ENCODE measurements at regions not wholly inside any gene's neighbourhood (a gene's known extent, or its start where the extent isn't known, plus 50 kb on each side); places are given as distances from the start of the nearest gene placed in this dataset.

DNA sequence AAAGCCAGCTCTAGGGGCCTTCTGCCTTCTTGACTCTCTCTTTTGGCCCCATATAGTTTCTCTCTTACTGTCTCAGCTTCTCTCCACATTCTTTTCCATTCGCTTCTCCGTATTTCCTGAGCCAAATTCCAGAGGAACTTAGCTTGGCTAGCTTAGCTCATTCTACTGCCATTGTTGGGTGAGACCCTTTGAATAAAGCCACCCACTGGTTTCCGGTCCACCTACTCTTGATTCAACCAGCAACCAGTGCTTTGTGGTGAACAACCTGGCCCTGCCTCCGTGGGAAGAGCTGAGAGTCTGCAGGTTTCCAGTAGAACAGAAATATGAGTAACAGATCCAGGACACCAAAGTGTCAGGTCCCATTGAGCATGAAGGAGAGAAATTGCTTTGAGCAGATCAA is 81.3 kb upstream of the ARHGAP20 start:
- H3K4me1 ChIP-seq (ENCODE audit: control insufficient read depth in 1 of 2, insufficient read depth in 2 of 2, low read length in 2 of 2), result no peaks in the 10 kb centered on the region
- no peaks in the 10 kb centered on the region for H3K9me3 ChIP-seq (ENCODE audit: control insufficient read depth in 1 of 2, low read length in 2 of 2)
- no peak overlapping the region for H3K4me3 ChIP-seq (ENCODE audit: low read depth in 1 of 2, low read length in 2 of 2)
- no peaks in the 10 kb centered on the region for H3K27me3 ChIP-seq (ENCODE audit: control insufficient read depth in 1 of 2, insufficient read depth in 2 of 2, low read length in 2 of 2)
- H3K36me3 ChIP-seq (ENCODE audit: control insufficient read depth in 1 of 2, insufficient read depth in 2 of 2, low read length in 2 of 2), result no peaks in the 10 kb centered on the region
- H3K9ac ChIP-seq (ENCODE audit: low read depth in 1 of 2, low read length in 2 of 2), result no peak overlapping the region
- H3K27ac ChIP-seq (ENCODE audit: low read depth, low read length), result no peak overlapping the region

DNA sequence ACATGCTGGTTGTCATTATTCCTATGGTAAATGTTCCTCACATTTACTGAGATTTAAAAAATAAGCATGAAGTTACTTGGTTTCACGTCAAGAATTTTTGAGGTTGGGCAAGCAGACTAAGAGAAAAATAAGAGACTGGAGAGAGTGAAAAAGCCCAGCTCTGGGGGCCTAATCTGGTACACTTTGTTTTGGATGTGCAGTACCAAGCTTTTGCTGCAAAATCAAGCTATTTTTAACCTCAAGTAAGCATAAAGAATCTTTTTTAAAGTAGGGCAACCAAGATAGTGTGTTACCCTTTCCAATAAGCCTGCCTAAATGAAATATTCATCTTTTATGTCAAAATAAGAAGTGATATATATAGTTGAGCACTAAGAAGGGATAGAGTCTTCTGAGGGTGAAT is 79.4 kb upstream of the ARHGAP20 start:
- Histone ChIP-seq H3K4me3 (ENCODE audit: low read depth in 1 of 2, low read length in 2 of 2) (no peak overlapping the region), H3K36me3 (ENCODE audit: control insufficient read depth in 1 of 2, insufficient read depth in 2 of 2, low read length in 2 of 2) (no peaks in the 10 kb centered on the region), H3K9ac (ENCODE audit: low read depth in 1 of 2, low read length in 2 of 2) (no peak overlapping the region), H3K27ac (ENCODE audit: low read depth, low read length) (no peak overlapping the region), H3K4me1 (ENCODE audit: control insufficient read depth in 1 of 2, insufficient read depth in 2 of 2, low read length in 2 of 2) (no peaks in the 10 kb centered on the region), H3K9me3 (ENCODE audit: control insufficient read depth in 1 of 2, low read length in 2 of 2) (no peaks in the 10 kb centered on the region), H3K27me3 (ENCODE audit: control insufficient read depth in 1 of 2, insufficient read depth in 2 of 2, low read length in 2 of 2) (no peaks in the 10 kb centered on the region)

DNA sequence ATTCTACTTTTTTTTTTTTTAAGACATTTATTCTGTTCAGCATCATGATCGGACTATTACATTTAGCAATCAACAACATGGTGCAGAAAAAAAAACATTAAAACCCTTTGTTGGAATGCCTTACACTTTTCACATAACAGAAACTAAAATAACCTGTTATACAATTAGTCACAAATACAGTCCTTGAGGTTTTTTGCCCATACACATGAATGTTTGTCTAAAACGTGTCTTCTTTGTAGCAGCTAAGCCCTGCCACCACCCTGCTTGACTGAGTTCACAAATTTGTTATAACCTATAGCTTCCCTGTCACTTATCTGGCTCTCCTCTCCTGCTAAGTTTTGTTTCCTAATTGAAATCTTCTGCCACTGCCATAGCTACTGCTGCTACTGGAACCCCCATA is 75.4 kb upstream of the ARHGAP20 start:
- no peaks in the 10 kb centered on the region for H3K27me3 ChIP-seq (ENCODE audit: control insufficient read depth in 1 of 2, insufficient read depth in 2 of 2, low read length in 2 of 2)
- H3K36me3 ChIP-seq (ENCODE audit: control insufficient read depth in 1 of 2, insufficient read depth in 2 of 2, low read length in 2 of 2), result no peaks in the 10 kb centered on the region
- H3K4me3 ChIP-seq (ENCODE audit: low read depth in 1 of 2, low read length in 2 of 2), result no peak overlapping the region
- no peaks in the 10 kb centered on the region for H3K4me1 ChIP-seq (ENCODE audit: control insufficient read depth in 1 of 2, insufficient read depth in 2 of 2, low read length in 2 of 2)
- no peak overlapping the region for H3K9ac ChIP-seq (ENCODE audit: low read depth in 1 of 2, low read length in 2 of 2)
- no peaks in the 10 kb centered on the region for H3K9me3 ChIP-seq (ENCODE audit: control insufficient read depth in 1 of 2, low read length in 2 of 2)
- no peak overlapping the region for H3K27ac ChIP-seq (ENCODE audit: low read depth, low read length)

DNA sequence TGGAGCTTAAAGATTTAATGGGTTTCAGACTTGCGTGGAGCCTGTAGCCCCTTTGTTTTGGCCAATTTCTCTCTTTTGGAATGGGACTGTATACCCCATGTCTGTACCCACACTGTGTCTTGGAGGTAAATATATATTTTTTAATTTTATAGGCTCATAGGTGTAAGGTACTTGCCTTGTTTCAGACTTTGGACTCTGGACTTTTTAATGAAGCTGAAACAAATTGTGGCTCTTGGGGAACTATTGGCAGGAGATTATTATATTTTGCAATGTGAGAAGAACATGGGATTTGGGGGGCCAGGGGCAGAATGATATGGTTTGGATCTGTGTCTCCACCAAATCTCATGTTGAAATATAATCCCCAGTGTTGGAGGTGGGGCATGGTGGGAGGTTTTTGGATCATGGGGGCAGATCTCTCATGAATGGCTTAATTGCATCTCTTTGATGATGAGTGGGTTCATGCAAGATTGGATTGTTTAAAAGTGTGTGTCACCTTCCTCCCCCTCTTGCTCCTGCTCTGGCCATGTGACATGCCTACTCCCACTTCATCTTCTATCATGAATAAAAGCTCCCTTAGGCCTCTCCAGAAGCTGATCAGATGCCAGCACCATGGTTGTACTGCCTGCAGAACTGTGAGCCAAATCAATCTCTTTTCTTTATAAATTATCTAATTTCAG is 74.1 kb upstream of the ARHGAP20 start:
- no peak overlapping the region for H3K9ac ChIP-seq (ENCODE audit: low read depth in 1 of 2, low read length in 2 of 2)
- no peak overlapping the region for H3K4me3 ChIP-seq (ENCODE audit: low read depth in 1 of 2, low read length in 2 of 2)
- H3K9me3 ChIP-seq (ENCODE audit: control insufficient read depth in 1 of 2, low read length in 2 of 2), result no peaks in the 10 kb centered on the region
- H3K27ac ChIP-seq (ENCODE audit: low read depth, low read length), result no peak overlapping the region
- no peaks in the 10 kb centered on the region for H3K36me3 ChIP-seq (ENCODE audit: control insufficient read depth in 1 of 2, insufficient read depth in 2 of 2, low read length in 2 of 2)
- no peaks in the 10 kb centered on the region for H3K27me3 ChIP-seq (ENCODE audit: control insufficient read depth in 1 of 2, insufficient read depth in 2 of 2, low read length in 2 of 2)
- no peaks in the 10 kb centered on the region for H3K4me1 ChIP-seq (ENCODE audit: control insufficient read depth in 1 of 2, insufficient read depth in 2 of 2, low read length in 2 of 2)

DNA sequence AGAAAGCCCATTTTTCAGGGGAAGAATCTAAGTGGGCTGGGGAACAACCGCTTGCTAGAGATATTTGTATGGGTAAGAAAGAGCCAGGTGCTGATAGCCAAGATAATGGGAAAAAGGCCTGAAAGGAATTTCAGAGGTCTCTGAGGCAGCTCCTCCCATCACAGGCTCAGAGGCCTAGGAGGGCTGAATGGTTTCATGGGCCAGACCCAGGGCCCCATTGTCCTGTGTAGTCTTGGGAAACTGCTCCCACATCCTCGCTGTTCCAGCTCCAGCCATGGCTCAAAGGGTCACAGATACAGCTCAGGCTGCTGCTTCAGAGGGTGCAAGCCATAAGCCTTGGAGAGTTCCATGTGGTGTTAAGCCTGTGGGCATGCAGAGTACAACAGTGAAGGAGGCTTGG is 73.2 kb upstream of the ARHGAP20 start:
- Histone ChIP-seq H3K4me1 (ENCODE audit: control insufficient read depth in 1 of 2, insufficient read depth in 2 of 2, low read length in 2 of 2) (no peaks in the 10 kb centered on the region), H3K27me3 (ENCODE audit: control insufficient read depth in 1 of 2, insufficient read depth in 2 of 2, low read length in 2 of 2) (no peaks in the 10 kb centered on the region), H3K27ac (ENCODE audit: low read depth, low read length) (no peak overlapping the region), H3K36me3 (ENCODE audit: control insufficient read depth in 1 of 2, insufficient read depth in 2 of 2, low read length in 2 of 2) (no peaks in the 10 kb centered on the region), H3K9ac (ENCODE audit: low read depth in 1 of 2, low read length in 2 of 2) (no peak overlapping the region), H3K9me3 (ENCODE audit: control insufficient read depth in 1 of 2, low read length in 2 of 2) (no peaks in the 10 kb centered on the region), H3K4me3 (ENCODE audit: low read depth in 1 of 2, low read length in 2 of 2) (no peak overlapping the region)

DNA sequence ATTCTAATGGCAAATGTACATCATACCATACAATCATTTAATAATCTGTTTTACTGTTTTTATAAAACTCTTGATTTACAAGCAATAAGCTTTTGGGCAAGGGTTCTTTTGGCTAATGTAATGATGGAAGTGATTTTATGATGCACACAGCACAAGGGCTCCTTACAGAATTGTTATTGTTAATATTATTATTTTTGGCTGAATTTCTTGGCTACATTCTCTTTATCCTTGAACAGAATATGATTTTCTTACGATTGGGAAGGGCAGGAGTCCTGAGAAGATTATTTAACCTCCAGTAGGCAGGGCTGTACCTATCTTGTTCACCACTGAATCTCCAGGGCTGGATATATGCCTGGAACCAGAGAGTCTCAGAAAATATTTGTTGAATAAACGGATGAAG is 70.4 kb upstream of the ARHGAP20 start:
- Histone ChIP-seq H3K4me3 (ENCODE audit: low read depth in 1 of 2, low read length in 2 of 2) (no peak overlapping the region), H3K9ac (ENCODE audit: low read depth in 1 of 2, low read length in 2 of 2) (no peak overlapping the region), H3K4me1 (ENCODE audit: control insufficient read depth in 1 of 2, insufficient read depth in 2 of 2, low read length in 2 of 2) (no peaks in the 10 kb centered on the region), H3K27ac (ENCODE audit: low read depth, low read length) (no peak overlapping the region), H3K27me3 (ENCODE audit: control insufficient read depth in 1 of 2, insufficient read depth in 2 of 2, low read length in 2 of 2) (no peaks in the 10 kb centered on the region), H3K9me3 (ENCODE audit: control insufficient read depth in 1 of 2, low read length in 2 of 2) (no peaks in the 10 kb centered on the region), H3K36me3 (ENCODE audit: control insufficient read depth in 1 of 2, insufficient read depth in 2 of 2, low read length in 2 of 2) (no peaks in the 10 kb centered on the region)

DNA sequence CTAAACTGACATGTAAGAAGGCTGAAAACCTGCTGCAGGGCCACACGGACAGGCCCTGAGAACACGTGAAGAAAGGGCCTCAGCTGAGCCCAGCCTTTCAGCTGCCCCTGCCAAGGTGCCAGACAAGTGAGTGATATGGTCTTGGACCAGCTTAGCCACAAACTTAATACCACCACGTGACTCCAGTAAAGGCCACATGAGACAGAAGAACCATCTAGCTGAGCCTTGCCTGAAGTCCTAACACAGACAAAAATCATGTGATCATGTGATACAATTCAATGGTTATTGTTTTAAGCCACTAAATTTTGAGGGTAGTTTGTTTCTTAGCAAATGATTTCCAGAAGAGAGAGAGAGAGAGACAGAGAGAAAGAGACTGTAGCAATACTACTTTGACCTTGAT is 66.9 kb upstream of the ARHGAP20 start:
- no peak overlapping the region for H3K9ac ChIP-seq (ENCODE audit: low read depth in 1 of 2, low read length in 2 of 2)
- no peaks in the 10 kb centered on the region for H3K9me3 ChIP-seq (ENCODE audit: control insufficient read depth in 1 of 2, low read length in 2 of 2)
- no peak overlapping the region for H3K27ac ChIP-seq (ENCODE audit: low read depth, low read length)
- no peaks in the 10 kb centered on the region for H3K36me3 ChIP-seq (ENCODE audit: control insufficient read depth in 1 of 2, insufficient read depth in 2 of 2, low read length in 2 of 2)
- H3K27me3 ChIP-seq (ENCODE audit: control insufficient read depth in 1 of 2, insufficient read depth in 2 of 2, low read length in 2 of 2), result no peaks in the 10 kb centered on the region
- H3K4me3 ChIP-seq (ENCODE audit: low read depth in 1 of 2, low read length in 2 of 2), result no peak overlapping the region
- no peaks in the 10 kb centered on the region for H3K4me1 ChIP-seq (ENCODE audit: control insufficient read depth in 1 of 2, insufficient read depth in 2 of 2, low read length in 2 of 2)

DNA sequence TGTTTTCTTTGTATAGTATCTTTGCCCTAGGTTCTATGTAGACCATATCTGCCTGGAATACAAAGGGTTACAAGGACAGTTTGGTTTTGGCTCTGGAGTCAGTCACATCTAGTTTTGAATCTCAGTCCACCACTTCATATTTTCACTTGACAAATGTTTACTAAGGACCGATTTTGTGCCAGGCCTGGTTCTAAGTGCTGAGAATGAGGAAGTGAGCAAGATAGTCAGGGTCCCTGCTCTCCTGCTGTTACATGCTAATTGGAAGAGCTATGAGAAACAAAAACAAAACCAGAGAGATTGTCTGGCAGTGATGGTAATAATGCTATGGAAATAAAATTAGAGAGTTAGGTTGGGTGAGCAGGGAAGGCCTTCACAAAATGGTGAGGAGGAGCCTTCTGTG is 66.1 kb upstream of the ARHGAP20 start:
- H3K4me3 ChIP-seq (ENCODE audit: low read depth in 1 of 2, low read length in 2 of 2), result no peak overlapping the region

DNA sequence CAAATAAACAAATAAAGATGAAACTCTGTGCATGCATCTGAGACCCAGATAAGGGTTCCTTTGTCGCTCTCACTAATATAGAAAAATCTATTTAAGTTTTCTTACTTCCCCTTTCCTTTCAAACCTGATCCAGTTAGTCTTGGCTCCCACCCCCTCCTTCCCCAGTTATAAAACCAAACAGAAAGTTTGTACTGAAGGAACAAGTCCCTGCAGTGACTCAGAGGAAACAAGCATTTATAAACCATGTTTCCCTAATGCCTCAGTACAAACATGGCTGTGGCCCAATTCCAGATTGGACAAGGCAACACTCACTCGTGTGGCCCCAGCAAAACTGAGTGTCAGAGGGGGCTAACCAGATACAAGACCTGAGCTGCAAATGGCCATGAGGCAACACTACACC is 65.5 kb upstream of the ARHGAP20 start:
- Histone ChIP-seq H3K4me3 (ENCODE audit: low read depth in 1 of 2, low read length in 2 of 2) (no peak overlapping the region), H3K9me3 (ENCODE audit: control insufficient read depth in 1 of 2, low read length in 2 of 2) (no peaks in the 10 kb centered on the region), H3K27me3 (ENCODE audit: control insufficient read depth in 1 of 2, insufficient read depth in 2 of 2, low read length in 2 of 2) (no peaks in the 10 kb centered on the region), H3K27ac (ENCODE audit: low read depth, low read length) (no peak overlapping the region), H3K36me3 (ENCODE audit: control insufficient read depth in 1 of 2, insufficient read depth in 2 of 2, low read length in 2 of 2) (no peaks in the 10 kb centered on the region), H3K9ac (ENCODE audit: low read depth in 1 of 2, low read length in 2 of 2) (no peak overlapping the region), H3K4me1 (ENCODE audit: control insufficient read depth in 1 of 2, insufficient read depth in 2 of 2, low read length in 2 of 2) (no peaks in the 10 kb centered on the region)

More for the DNA sequence above, 66.1 kb upstream of the ARHGAP20 start:
- Histone ChIP-seq H3K27me3 (ENCODE audit: control insufficient read depth in 1 of 2, insufficient read depth in 2 of 2, low read length in 2 of 2) (no peaks in the 10 kb centered on the region), H3K27ac (ENCODE audit: low read depth, low read length) (no peak overlapping the region), H3K9me3 (ENCODE audit: control insufficient read depth in 1 of 2, low read length in 2 of 2) (no peaks in the 10 kb centered on the region), H3K36me3 (ENCODE audit: control insufficient read depth in 1 of 2, insufficient read depth in 2 of 2, low read length in 2 of 2) (no peaks in the 10 kb centered on the region), H3K9ac (ENCODE audit: low read depth in 1 of 2, low read length in 2 of 2) (no peak overlapping the region), H3K4me1 (ENCODE audit: control insufficient read depth in 1 of 2, insufficient read depth in 2 of 2, low read length in 2 of 2) (no peaks in the 10 kb centered on the region)

DNA sequence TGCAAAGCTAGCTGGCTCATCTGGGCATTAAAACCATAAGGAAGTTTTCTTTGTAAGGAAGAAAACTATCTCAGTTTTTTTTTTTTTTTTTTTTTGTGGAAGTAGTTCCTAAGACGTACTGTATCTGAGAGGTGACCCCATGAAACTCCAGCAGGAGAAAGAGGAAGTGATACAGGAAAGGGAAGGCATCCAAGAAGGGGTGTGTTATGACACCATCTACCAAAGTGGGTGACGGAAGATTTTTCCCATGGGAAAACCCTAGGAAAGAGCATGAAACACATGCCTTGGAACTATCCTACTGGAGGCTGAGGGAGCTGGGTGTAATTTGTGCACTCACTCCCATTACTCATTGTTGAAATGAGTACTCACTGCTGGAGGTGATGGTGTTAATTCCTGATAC is 63.8 kb upstream of the ARHGAP20 start:
- Histone ChIP-seq H3K27me3 (ENCODE audit: control insufficient read depth in 1 of 2, insufficient read depth in 2 of 2, low read length in 2 of 2) (no peaks in the 10 kb centered on the region), H3K9me3 (ENCODE audit: control insufficient read depth in 1 of 2, low read length in 2 of 2) (no peaks in the 10 kb centered on the region), H3K9ac (ENCODE audit: low read depth in 1 of 2, low read length in 2 of 2) (no peak overlapping the region), H3K4me1 (ENCODE audit: control insufficient read depth in 1 of 2, insufficient read depth in 2 of 2, low read length in 2 of 2) (no peaks in the 10 kb centered on the region), H3K4me3 (ENCODE audit: low read depth in 1 of 2, low read length in 2 of 2) (no peak overlapping the region), H3K27ac (ENCODE audit: low read depth, low read length) (no peak overlapping the region), H3K36me3 (ENCODE audit: control insufficient read depth in 1 of 2, insufficient read depth in 2 of 2, low read length in 2 of 2) (no peaks in the 10 kb centered on the region)
